GM12892 (cell line): ENCODE measurements at regions not wholly inside any gene's neighbourhood (a gene's known extent, or its start where the extent isn't known, plus 50 kb on each side); places are given as distances from the start of the nearest gene placed in this dataset.

Source experiments
- POLR2A ChIP-seq: IDR thresholded peaks from 2 replicates; pipeline ENCODE4 v1.6.1; 2011; ENCODE audit warnings: low read depth, low read length, control low read depth
- POLR2AphosphoS5 ChIP-seq: IDR thresholded peaks from 2 replicates; pipeline ENCODE4 v1.6.1; 2011; ENCODE audit warnings: low read depth, low read length, control low read depth

GRCh38 chr11:44416776-44417175, 106.8 kb upstream of the ALX4 start:
- no peak for TF ChIP-seq POLR2A
- TF ChIP-seq POLR2AphosphoS5, result no peak
